BE2C (cell line): ENCODE measurements at regions not wholly inside any gene's neighbourhood (a gene's known extent, or its start where the extent isn't known, plus 50 kb on each side); places are given as distances from the start of the nearest gene placed in this dataset.

Experiments
- DNase-seq: peaks from one replicate; pipeline ENCODE4 v3.0.0-alpha.2; 2020
- H3K27me3 ChIP-seq: fragments of 250-450 bp; sonication (Bioruptor Pico); 2 replicates; pipeline ENCODE4 v1.5.1; 2020; ENCODE audit warnings: mild to moderate bottlenecking
- H3K36me3 ChIP-seq: fragments of 250-450 bp; sonication (Bioruptor Pico); 2 replicates; pipeline ENCODE4 v1.5.1; 2020; ENCODE audit warnings: mild to moderate bottlenecking
- H3K4me1 ChIP-seq: fragments of 250-450 bp; sonication (Bioruptor Pico); 2 replicates; pipeline ENCODE4 v1.5.1; 2020
- H3K4me3 ChIP-seq: 2 replicates; pipeline ENCODE4 v1.5.1; 2011; ENCODE audit warnings: low read depth, low read length
- H3K9me3 ChIP-seq: fragments of 250-450 bp; sonication (Bioruptor Pico); 2 replicates; pipeline ENCODE4 v1.5.1; 2020
- TF ChIP-seq, protein P1 (sequence below): IDR thresholded peaks from 2 replicates; pipeline ENCODE4 v1.5.1; 2012; ENCODE audit warnings: mild to moderate bottlenecking, low read depth, low read length

DNA sequence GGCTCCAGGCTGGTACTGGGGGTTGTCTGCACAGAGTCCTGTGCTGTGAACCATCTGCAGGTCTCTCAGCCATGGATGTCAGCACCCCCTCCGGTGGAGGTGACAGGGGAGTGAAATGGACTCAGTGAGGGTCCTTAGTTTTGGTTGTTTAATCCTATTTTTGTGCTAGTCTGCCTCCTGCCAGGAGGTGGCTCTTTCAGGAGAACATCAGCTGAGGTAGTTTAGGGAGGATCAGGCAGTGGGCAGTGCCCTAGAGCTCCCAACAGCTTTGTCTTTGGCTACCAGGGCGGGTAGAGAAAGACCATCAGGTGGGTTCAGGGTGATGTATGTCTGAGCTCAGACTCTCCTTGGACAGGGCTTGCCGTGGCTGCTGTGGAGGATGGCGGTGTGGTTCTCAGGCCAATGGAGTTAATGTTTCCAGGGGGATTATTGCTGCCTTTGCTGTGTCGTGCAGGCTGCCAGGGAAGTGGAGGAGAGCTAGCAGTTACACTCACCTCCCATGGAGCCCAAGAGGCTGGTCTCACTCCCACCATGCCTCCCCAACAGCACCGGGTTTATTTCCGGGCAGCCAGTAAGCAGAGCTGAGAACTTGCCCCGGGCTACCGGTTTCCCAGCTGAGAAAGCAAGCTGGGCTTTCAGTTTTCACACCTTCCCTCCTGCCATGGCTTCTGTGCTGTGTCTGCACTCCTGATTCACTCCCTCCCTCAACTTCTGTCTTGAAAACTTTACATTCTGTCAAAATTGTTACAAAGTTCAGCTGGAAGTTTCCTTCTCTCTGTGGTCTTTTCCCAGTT, 563.4 kb downstream of the XIRP2 start:
- Histone ChIP-seq H3K4me3 (no peak overlapping the region), H3K27me3 (no peaks in the 10 kb centered on the region), H3K9me3 (no peaks in the 10 kb centered on the region), H3K4me1 (no peaks in the 10 kb centered on the region), H3K36me3 (no peaks in the 10 kb centered on the region)
- TF ChIP-seq, protein P1, sequence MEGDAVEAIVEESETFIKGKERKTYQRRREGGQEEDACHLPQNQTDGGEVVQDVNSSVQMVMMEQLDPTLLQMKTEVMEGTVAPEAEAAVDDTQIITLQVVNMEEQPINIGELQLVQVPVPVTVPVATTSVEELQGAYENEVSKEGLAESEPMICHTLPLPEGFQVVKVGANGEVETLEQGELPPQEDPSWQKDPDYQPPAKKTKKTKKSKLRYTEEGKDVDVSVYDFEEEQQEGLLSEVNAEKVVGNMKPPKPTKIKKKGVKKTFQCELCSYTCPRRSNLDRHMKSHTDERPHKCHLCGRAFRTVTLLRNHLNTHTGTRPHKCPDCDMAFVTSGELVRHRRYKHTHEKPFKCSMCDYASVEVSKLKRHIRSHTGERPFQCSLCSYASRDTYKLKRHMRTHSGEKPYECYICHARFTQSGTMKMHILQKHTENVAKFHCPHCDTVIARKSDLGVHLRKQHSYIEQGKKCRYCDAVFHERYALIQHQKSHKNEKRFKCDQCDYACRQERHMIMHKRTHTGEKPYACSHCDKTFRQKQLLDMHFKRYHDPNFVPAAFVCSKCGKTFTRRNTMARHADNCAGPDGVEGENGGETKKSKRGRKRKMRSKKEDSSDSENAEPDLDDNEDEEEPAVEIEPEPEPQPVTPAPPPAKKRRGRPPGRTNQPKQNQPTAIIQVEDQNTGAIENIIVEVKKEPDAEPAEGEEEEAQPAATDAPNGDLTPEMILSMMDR, result no peak
- no peak for DNase-seq

DNA sequence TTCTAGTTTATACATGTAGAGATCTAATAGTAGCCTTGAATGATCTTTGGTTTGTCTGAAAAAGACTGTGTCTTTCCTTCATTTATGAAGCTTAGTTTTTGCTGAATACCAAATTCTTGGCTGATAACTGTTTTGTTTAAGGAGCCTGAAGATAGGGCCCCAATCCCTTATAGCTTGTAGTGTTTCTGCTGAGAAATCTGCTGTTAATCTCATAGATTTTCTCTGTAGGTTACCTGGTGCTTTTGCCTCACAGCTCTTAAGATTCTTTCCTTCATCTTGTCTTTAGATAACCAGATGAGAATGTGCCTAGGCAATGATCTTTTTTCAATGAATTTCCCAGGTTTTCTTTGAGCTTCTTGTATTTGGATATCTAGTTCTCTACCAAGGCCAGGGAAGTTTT, 562.1 kb downstream of the XIRP2 start:
- DNase-seq, result no peak
- H3K4me1 ChIP-seq, result no peaks in the 10 kb centered on the region
- H3K27me3 ChIP-seq, result no peaks in the 10 kb centered on the region
- H3K4me3 ChIP-seq, result no peak overlapping the region
- H3K36me3 ChIP-seq, result no peaks in the 10 kb centered on the region
- TF ChIP-seq, protein P1, result no peak
- no peaks in the 10 kb centered on the region for H3K9me3 ChIP-seq

DNA sequence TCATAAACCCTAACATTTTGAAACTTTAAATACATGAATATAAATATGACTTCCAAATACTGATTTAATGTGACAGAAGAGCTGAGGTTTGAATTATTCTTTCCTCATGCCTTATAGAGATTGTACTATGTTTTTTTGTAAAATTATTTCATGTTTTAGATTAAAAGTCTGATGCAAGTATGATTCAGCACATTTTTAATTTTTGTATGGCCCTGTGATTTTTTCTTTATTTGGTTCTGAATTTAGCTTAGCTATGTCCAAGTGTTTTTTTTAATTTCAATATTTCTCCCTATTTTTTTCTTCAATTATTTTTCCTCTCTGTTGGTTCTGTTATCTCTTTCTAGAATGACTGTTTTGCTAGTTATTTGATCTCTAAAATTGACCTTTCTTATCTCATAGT, 552.1 kb downstream of the XIRP2 start:
- TF ChIP-seq, protein P1, result no peak
- no peaks in the 10 kb centered on the region for H3K27me3 ChIP-seq
- H3K36me3 ChIP-seq, result no peaks in the 10 kb centered on the region
- no peaks in the 10 kb centered on the region for H3K4me1 ChIP-seq
- no peaks in the 10 kb centered on the region for H3K9me3 ChIP-seq
- DNase-seq, result no peak
- no peak overlapping the region for H3K4me3 ChIP-seq

DNA sequence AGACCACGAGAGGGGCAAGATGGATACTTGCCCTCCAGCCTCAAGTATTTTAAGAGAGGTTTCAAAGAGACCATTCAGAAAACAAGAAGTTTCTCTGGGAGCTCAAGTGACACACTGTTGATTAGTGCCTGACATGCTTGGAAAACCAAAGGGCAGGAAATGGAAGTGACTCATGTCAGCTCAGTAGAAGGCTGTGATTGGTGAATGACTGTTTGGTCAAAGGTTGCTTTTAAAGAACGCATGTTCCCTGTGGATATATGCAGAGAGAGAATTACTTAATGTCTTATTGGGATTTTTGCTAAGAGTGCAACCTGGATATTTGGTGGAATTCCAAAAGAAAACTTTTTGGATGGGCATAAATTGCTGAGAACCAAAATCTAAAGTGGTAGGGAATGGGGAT, 549.9 kb downstream of the XIRP2 start:
- TF ChIP-seq, protein P1, result no peak
- H3K27me3 ChIP-seq, result no peaks in the 10 kb centered on the region
- no peaks in the 10 kb centered on the region for H3K4me1 ChIP-seq
- H3K4me3 ChIP-seq, result no peak overlapping the region
- H3K9me3 ChIP-seq, result no peaks in the 10 kb centered on the region
- H3K36me3 ChIP-seq, result no peaks in the 10 kb centered on the region
- no peak for DNase-seq

DNA sequence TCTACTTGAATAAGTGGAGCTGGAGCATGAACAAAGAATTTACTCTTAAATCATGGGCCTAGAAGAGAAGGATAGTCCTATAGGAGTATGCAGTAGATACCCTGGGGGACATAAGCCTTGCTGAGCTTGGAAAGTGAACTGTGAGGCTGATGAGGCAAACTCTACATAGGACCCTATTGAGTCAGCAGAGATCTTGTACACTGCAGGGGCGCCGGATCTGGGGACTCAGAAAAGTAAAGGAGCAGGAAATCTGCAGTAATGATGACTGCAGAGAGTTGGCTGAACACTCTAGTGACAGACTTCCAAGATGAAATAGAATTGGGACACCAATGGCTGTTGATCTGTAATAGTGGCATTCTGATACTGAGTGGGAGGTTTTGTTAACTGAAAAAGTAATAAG, 543.7 kb downstream of the XIRP2 start:
- TF ChIP-seq, protein P1, result no peak
- Histone ChIP-seq H3K27me3 (no peaks in the 10 kb centered on the region), H3K4me3 (no peak overlapping the region), H3K9me3 (no peaks in the 10 kb centered on the region), H3K4me1 (no peaks in the 10 kb centered on the region), H3K36me3 (no peaks in the 10 kb centered on the region)
- no peak for DNase-seq

DNA sequence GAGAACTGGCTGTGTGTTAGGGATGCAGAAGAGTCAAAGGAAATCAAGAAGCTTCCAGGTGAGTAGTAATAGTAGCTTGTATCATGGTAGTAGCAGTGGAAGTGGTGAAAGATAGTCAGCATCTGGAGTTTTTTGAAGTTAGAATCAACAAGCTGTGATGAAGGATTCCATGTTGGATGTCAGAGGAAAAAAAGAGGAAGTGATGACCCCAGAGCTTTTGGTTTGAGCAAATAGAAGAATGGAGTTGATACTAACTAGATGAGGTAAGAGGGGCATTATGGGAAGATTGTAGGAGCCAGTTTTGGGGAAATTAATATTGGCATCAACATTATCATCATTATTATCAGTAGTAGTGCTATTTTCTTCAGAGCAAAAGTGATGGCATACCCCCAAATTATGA, 542.2 kb downstream of the XIRP2 start:
- Histone ChIP-seq H3K36me3 (no peaks in the 10 kb centered on the region), H3K4me1 (no peaks in the 10 kb centered on the region), H3K27me3 (no peaks in the 10 kb centered on the region), H3K4me3 (no peak overlapping the region), H3K9me3 (no peaks in the 10 kb centered on the region)
- TF ChIP-seq, protein P1, result no peak
- DNase-seq, result no peak
